GM18868 (cell line): ENCODE measurements at regions not wholly inside any gene's neighbourhood (a gene's known extent, or its start where the extent isn't known, plus 50 kb on each side); places are given as distances from the start of the nearest gene placed in this dataset.
"Not testable (repeated sequence)": the region's sequence is repeated elsewhere in the genome, so short reads cannot be mapped to it uniquely, and the experiment has no call there.

Experiments
- ATAC-seq: cut with Tn5 transposase; IDR thresholded peaks from one replicate; pipeline ENCODE4 v1.9.1; 2021; ENCODE audit warnings: mild to moderate bottlenecking, moderate library complexity; ENCODE audit not compliant: unreplicated experiment

GRCh38 chr10:131839880-131840787 is 60.7 kb upstream of the PPP2R2D start:
- not testable (repeated sequence) for ATAC-seq

DNA sequence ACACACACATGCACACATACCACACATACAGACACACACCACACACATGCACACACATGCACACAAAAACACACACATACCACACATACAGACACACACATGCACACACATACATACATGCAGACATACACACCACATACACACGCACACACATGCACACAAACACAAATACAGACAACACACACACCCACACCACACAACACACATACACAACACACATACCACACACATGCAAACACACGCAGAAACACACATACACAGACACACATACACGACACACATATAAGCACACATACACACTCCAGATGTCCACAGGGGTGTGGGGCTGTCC is 60.1 kb upstream of the PPP2R2D start:
- ATAC-seq = no peak

DNA sequence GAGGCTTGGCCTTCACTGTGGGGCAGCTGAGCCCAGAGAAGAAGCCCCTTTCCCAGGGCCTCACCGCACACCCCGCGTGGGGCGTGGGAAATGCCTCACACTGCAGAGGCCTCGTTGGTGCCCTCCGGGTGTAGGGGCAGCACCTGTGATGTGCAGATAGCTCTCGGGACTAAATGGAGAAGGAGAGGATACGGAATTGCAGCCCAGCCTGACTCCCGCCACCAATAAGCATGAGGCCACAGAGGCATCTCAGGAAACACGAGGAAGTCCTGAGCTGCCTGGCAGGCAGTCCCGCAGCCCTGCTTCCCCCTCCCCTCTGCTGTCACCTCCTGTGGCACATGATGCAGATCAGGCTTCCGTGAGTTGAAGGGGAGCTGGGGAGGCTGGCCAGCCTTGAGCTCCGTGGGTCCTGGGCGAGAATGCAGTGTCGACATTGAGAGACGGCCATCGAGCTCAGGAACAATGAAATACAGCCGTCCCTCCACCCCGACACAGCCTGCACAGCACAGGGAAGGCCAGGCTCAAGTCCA is 59.6 kb upstream of the PPP2R2D start:
- no peak for ATAC-seq

GRCh38 chr10:131841661-131842139 is 59.1 kb upstream of the PPP2R2D start:
- ATAC-seq = no peak

- ATAC-seq = no peak
Observed at GRCh38 chr10:131842351-131843088, 58.3 kb upstream of the PPP2R2D start.

DNA sequence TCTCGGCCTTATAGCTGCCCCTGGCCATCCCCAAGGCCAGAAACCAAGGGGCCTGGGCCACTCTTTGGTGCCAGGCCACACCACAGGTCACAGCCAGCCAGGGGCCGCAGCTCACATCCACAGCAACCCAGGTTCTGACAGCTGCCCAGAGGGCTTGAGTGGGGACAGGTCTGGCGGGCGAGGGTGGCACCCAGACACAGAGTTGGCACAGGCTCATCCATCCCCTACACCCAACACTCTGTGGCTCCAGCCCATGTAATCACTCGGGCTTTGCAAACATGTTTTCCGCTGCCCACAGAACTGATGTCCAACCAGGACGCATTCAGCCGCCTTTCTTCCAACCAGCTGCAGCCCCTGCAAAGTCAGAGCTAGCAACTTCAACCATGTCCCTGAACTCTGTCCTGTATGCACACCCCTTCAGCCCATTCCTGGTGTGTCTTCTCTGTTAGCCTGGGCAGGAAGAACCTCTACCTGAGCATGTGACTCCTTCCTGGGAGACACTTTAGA is 57.7 kb upstream of the PPP2R2D start:
- no peak for ATAC-seq

DNA sequence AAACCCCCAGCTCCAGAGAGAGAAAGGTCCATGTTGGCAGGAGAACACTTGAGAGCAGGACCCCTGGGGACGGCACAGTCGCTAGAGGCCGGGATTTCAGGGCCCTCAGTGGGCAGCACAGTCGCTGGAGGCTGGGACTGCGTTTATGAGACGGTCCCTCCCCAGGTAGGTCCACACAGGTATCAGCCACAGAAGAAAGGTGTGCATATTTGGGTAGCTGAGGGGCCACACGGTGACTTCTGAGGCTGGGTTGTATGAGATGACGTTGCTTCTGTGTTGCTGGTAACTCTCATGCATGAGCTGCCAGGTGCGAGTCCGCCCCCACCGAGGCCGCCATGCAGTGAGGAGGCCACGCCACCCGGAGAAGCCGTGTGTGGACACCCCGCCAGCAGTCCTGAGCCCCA is 56.9 kb upstream of the PPP2R2D start:
- no peak for ATAC-seq

GRCh38 chr10:131844529-131845084 is 56.2 kb upstream of the PPP2R2D start:
- no peak for ATAC-seq

GRCh38 chr10:131845505-131846239 is 55.1 kb upstream of the PPP2R2D start:
- no peak for ATAC-seq

GRCh38 chr10:131846240-131847101 is 54.3 kb upstream of the PPP2R2D start:
- ATAC-seq = no peak

GRCh38 chr10:131847241-131847783 is 53.5 kb upstream of the PPP2R2D start:
- ATAC-seq = no peak

DNA sequence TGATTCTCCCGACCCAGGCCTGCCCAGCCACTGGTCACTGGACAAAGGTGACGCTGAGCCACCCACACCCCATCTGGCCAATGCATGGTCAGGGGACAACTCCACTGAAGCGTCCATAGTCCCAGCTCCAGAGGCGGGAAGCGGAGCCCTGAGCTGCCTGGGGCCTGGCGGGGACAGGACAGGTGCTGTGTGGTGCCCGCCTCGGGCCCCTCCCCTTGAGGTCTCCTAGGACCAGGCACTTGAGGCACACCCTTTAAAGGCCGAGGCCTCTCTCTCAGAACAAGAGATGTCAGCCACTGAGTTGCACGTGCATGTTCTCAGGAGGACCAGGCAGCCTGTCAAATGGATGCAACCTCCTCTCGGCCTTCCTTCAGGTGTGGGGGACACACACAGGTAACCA is 52.5 kb upstream of the PPP2R2D start:
- ATAC-seq = no peak

DNA sequence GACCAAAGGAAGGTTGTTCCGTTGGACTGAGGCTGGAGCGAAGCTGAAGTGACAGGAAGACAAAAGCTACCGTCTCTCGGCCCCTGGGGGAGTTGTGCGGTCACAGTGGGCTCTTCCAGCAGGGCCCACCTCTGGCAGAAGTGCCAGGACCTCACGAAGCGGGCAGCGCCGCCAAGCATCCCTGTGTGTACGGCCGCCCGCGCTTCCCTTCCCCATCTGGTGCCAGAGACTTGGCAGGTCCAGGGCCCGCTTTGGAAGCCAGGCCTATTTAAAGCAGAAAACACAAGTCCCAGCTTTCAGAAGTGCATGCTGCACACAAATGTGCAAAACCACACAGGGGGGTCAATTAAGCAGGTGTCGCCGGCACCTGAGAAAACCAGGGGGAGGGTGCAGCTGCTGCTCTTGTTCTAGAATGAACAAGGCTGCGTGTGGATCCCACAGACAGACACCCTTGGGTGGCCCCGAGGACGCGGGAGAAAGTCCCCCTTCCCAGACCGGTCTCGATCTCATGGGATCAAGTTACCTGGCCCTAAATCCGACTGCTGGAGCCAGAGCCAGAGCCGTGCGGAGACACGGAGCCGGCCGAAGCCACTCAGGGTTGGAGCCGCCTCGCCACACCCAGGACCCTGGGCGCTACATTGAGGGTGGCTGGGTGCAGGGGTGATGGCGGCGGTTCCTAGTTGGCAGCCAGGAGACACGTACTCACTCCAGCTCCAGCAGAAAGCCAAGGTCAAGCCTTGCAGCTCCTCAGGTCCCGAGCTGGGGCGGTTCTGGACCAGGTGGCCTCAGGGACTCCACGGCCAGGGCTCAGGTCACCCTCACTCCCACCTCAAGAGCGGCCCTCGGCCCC is 51.8 kb upstream of the PPP2R2D start:
- ATAC-seq = no peak

GRCh38 chr10:131849591-131850382 is 51.0 kb upstream of the PPP2R2D start:
- ATAC-seq = no peak

DNA sequence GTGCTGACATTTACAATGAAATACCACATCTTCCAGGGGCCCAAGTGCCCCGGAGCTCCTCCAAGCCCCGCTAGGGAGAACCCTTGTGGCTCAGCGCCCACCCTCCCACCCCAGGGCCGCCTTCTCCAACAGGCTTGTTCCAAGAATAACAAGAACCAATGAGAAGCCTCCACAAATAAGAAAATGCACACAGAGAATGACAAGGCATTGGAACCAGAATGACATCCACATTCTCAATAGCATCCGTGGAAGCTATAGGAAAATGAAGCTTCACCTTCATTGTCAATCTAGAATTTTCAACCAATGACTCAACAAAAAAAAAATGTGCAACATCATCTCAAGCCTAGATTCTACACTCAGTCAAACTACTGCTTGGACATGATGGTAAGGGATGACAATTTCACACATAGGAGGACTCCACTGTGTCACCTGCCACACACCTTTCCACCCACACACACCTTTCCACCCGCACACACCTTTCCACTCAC is 50.4 kb upstream of the PPP2R2D start:
- ATAC-seq = no peak
